ENCODE measurements at regions not wholly inside any gene's neighbourhood (a gene's known extent, or its start where the extent isn't known, plus 50 kb on each side); places are given as distances from the start of the nearest gene placed in this dataset.

DNA sequence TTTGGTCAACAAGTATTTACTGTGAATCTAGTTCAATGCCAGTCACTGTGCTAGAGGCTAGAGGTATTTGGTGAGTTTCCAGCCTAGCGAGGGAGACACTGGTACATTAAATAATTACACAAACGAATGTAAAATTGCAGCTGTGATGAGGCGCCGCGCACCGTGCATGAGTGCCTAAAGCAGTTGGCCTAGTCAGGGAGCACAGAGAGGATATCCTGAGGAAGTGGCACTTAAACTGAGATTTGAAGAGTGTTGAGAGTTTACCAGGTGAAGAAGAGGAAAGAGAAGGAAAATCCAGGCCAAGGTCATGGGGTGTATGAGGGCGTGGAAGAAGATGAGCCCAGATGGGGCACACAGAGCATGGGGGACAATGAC, 157.6 kb upstream of the NDUFV2 start:
- DNase-seq (ENCODE audit: low spot score): no peak

DNA sequence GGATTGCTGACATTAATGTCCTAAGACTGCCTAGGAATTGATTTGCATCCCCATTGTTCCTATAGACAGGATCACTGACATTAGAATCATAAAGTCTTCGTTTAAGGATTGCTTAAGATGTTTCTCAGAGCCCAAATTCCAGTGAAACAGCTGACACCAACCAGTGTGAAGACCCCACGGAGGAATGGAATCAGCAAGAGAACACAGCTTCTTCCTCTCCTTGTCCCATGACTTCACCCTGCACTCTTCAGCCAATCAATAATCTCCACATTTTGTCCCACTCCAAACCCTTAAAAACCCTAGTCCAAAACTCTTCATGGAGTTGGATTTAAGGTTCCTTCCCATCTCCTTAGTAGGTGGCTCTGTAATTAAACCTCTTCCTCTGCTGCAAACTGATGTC, 157.0 kb upstream of the NDUFV2 start:
- DNase-seq (ENCODE audit: low spot score): no peak

DNA sequence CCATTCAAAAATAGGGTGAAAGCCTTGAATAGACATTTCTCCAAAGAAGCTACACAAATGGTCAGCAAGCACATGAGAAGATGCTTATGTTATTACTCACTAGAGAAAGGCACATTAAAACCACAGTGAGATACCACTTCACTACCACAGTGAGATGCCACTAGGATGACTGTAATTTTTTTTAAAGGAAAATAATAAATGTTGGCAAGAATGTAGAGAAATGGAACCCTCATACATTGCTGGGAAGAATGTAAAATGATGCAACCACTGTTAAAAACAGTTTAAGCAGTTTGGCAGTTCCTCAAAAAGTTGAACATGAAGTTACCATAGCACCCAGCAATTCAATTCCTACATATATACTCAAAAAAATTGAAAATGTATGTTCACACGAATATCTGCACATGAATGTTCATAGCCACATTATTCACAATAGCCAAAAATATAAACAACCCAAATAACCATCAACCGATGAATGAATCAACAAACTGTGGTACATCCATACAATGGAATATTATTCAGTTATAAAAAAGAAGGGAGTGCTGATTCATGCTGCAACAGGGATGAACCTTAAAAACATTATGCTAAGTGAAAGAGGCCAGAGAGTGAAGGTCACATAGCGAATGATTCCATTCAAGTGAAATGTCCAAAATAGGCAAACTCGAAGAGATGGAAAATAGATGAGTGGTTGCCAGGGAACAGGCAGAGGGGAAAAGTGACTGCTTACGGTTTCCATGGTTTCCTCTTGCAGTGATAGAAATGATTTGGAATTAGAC, 156.2 kb upstream of the NDUFV2 start:
- DNase-seq (ENCODE audit: low spot score): peak; percentile 44

DNA sequence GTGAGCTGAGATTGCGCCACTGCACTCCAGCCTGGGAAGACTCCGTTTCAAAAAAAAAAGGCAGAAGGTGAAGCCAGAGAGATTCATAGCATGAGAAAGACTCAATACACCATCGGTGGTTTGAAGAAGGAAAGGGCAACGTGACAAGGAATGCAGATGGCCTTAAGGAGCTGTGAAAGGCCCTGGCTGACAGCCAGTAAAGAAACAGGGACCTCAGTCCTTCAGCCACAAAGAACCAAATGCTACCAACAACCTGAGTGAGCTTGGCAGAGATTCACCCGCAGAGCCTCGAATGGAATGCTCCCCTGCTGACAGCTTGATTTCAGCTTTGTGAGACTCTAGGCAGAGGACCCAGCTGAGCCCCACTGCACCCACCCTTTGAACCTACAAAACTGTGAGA, 154.9 kb upstream of the NDUFV2 start:
- DNase-seq (ENCODE audit: low spot score): peak; percentile 36

DNA sequence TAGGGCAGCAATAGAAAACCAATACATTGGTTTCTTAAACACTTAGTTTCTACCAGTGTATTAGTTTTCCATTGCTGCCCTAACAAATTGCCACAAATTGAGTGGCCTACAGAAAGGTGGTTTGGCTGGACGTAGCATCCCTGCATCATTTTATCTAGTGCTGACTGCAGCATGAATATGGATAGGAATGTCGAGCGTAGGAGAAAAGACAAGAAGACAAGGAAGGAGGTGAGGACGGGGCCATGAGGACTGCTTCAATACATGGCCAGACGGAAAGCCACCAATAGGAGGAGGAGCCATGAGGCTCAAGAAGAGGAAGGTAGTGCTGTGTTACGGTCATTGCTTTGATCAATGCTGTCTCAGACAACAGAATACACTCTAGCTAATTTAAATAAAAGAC, 154.5 kb upstream of the NDUFV2 start:
- DNase-seq (ENCODE audit: low spot score): no peak

DNA sequence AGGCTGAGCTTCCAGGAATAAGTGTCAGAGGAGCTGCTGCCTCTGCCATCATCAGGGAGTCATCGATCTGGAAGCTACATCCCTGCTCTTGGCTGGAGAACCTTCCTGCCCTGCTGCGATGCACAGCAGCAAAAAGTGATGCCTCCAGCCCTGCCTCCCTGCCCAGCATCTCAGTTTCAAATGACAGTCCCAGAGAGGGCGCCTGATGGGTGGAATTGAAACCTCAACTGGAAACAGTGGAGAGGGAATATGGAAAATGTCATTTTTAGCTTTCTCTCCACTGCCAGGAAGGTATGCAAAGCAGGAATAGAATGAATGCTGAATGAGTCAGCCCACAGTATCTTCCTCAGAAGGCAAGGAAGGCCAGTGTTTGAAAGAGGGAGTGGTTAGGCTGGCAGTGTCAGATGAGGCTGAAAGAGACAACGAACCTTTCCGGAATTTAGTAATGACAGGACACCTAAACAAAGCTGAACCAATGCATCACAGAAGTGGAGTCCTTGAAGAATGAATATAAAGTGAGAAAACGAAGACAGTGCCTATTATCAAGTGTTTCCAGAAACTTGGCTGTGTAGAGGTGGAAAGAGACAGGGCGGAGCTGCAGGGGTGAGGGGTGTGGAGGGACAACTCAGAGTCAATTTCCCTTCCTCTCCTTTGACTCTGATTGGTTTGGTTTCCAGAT, 153.9 kb upstream of the NDUFV2 start:
- peak; percentile 43 for DNase-seq (ENCODE audit: low spot score)

DNA sequence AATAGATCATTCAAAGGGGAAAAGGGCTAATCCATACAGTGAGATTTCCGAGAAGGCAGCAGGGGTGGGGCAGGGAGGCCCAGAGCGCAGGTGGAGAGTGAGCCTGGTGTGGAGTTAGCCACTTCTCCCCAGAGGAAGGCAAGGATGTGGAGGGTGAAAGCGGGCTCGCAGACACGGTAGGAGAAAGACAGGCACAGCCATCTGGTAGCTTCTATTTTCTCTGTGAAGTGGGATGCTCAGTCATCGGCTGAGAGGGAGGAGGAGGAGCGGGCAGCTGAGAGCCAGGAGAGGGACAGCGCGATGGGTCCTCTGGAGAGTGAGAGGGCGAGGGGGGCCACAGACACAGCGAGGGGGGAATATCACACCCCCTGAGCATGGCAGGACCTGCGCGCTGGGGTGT, 153.3 kb upstream of the NDUFV2 start:
- no peak for DNase-seq (ENCODE audit: low spot score)

DNA sequence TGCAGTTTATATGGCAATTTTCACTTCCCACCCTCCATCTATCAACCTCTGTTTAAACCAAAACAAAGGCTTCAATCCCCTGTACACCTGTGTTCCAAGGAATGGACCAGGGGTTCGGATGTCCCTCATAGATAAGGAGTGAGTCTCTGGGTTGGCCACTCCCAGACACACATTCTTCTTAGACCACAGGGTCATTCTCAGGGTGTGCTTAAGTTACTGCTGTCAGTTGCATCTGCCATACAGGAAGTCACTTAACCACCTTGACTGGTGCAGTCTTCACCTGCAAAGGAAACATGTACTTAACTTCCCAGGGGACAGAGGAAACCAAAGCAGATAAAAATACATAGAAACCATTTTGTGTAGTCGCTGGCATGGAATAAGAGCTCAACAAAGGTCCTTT, 151.0 kb upstream of the NDUFV2 start:
- peak; percentile 20 for DNase-seq (ENCODE audit: low spot score)

DNA sequence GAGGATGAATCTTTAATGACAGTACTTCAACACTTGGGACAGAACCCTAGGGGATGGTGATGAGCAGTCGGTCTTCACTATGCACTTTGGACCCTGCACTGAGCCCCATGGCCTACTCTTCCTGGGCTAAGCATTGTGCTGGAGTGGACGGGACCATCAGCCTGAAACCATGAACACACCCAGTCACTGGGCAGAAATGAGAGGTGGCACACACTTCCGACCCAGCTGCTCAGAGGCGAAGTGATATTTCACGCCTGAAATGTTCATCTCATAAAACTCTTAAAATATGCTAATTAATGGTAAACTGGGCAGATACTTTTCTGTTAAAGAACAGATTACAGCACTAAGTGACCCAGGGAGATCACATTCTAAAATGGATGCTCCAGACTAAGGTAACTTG, 150.3 kb upstream of the NDUFV2 start:
- no peak for DNase-seq (ENCODE audit: low spot score)

DNA sequence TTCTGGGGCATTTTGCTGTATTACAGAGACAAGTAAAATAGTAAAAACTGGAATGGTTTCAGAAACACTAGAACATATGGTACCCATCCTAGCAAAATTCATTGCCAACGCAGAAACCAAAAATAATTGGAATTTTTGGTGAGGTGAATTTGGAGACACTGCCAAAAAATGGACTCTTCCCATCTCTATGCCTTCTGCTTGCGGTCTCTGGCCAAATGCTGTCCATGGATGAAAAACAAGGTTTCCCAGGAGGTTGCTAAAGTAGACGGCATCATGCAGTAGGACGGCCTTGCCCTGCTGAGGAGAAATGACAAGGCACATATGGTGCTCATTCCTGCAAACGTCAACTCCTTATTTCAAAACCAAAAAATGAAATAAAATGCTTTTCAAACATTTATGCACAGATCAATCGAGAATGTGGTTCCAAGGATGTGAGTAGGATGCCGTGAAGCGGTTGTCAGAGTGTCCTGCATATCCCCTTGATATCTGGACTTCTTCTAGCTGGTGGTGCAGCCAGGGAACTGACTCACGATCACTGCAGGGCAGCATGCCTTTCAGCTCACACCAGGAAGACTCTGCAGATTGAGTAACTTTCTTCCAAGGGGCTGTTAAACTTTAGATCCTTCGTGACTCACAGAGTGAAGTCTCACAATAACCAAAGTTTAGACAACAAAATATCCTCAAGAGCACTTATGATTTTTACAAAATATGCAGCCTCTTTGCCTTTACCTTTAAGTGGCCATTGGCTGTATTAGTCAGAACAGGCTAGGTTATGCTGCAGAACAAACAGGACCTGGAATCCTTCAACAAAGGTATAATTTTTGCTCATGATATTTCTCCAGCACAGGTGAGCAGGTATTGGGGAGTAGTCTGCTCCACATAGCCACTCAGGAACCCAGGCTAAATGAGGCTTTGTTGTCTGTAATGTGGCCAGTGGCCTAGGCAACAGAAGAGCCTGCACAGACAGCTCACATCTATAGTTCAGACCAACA, 149.4 kb upstream of the NDUFV2 start:
- DNase-seq (ENCODE audit: low spot score): no peak

DNA sequence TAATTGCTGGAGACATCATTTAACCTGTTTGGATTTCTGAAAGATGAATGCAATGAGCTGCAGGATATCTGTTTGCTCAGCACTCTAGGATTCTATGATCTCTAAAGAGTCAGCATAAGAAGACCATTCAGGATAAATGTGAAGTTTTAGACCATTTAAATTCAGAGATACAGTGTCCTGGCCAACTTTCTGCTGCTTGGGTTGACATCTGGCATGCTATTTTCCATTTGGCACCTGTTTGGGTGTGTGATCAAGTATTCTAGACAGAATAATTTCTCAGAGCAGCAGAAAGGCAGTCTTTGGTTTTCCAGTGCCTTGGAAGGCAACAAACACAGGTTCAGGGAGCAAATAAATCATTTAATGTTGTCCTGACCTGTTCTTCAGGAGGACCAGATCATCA, 144.8 kb upstream of the NDUFV2 start:
- no peak for DNase-seq (ENCODE audit: low spot score)

DNA sequence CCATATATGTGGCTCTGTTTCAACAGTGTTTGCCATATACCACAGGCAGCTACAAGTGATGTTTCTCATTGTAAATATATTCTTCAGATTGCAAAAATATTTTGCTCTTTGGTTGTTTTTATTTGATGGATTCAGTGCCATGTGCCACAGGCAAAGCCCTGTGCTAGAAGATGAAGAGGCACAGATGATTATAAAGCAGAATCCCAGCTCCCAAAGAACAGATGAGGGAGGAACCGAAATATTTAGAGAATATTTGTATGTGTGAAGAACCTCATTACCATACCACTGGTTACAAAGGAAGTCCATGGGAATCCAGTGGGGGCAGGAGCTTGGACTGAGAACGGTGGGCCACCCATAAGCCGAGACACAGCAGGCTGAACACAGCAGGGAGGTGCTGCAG, 143.8 kb upstream of the NDUFV2 start:
- no peak for DNase-seq (ENCODE audit: low spot score)

DNA sequence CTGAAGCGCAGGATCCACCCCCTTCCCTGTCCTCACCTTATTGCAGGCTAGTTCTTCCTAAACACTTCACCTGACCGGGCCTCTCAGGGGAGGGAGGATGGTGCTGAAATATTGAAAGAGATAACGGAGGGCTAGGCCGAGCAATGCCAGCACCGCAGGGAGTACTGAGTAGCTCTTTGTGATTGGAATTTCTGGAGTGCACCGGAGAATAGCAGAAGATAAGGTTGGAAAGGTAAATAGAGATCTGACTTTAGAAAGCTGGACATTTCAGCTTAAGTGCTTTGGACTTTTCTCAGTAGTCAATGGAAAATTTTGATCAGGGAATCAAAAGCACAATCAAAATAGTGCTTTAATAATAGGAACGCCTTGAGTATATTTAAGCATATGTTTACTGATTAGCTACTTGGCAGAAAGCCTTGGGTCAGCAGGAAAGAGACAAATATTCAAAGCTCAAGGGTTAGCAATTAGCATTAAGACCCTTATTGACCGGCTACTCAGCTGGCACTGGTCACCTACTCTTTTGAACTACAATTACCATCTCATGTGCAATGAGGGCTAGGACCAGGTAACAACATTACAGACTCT, 142.9 kb upstream of the NDUFV2 start:
- DNase-seq (ENCODE audit: low spot score): no peak

DNA sequence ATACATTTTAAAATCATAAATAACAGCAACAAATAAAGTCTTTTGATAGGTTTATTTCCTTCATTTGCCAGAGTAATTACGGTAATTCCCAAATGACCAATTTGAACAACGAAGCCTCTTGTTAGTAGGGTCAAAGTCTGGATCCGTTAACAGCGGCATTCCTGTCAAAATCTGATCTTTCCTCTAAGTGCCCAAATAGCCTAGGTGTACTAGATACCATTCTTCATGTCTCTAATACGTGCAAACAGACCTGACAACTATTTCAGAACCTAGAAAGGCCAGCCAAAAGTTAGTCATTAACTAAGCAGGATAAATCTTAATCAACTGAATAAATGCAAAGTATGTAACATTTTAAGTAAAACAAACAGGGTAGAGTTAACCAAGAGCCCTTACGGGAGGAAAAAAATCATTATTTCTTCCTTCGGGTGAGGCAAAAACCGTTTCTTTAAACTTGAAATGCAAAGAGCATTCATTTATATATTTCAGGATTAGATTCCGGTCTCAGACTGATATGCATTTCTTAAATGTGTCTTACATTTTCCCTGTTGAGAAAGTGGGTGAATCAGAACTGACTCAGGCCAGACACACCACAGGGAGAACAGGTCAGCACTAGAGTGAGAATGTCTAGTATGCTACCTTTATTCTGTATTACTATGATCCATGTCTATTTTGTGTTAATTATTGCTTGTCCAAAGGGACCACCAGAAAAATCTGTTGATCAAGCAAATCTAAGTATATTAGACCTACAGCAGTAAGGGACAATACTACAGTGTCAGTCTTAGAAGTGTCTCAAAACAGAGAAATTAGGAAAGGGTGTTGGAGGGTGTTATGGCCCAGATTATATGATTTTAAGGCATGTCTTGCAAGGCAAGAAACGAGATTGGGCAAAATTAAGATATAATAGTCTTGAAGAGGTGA, 141.5 kb upstream of the NDUFV2 start:
- DNase-seq (ENCODE audit: low spot score): no peak

DNA sequence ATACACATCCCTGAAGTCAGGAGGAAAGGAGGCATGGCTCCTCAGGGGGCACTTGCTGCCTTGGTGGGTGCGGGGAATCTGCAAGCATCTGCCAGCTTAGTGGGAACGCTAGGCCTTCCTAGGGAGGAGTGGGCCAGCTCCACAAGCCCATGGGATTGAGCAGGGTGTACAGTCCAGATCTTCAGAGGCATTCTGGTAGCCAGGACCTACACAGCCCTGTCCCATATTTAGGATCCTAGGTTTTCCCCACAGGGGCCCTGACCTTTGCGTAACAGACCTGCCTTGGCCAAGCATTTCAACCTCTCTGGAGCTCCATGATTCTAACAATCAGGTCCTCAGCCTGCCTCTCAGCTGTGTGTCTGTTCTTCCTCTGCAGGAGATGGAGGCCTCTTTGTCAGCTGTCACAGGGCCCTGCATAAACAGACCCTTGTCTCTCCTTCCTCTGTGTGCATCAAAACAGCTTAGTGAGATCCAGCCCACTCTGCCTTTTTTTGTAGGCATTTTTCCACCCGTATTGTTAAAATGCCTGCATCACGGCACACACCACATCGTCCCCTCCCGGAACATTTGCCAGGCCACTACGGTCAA, 140.2 kb upstream of the NDUFV2 start:
- DNase-seq (ENCODE audit: low spot score): no peak

DNA sequence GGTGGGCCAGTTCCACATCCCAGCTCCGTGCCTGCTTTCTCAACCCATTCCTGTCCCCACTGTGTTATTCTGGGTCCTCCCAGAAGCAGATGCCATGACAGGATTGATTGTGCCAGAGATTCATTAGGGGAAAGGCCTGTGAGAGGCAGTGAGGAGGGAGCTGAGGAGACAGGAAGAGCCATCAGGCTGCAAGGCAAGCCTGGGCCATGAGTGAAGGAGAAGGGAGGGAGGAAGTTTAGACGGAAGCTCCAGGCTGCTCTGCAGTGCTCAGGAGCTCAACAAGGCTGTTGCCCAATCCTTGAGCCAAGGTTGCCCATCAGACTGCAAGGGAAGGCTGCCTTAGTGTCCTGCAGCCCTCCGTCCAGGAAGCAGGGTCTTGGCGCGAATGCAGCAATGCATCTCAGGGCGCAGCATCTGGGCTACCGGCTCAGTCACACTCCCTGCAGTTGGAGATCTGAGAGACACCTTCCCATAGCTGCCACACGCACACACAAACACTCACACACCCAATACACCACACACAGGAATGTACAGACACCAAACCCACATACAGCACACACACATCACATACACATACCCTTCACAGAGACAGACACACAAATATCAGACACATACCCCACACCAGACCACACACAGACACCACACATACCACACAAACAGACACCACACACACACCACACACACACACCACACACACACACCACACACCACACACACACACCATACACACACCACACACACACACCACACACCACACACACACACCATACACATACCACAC, 139.5 kb upstream of the NDUFV2 start:
- DNase-seq (ENCODE audit: low spot score): no peak

DNA sequence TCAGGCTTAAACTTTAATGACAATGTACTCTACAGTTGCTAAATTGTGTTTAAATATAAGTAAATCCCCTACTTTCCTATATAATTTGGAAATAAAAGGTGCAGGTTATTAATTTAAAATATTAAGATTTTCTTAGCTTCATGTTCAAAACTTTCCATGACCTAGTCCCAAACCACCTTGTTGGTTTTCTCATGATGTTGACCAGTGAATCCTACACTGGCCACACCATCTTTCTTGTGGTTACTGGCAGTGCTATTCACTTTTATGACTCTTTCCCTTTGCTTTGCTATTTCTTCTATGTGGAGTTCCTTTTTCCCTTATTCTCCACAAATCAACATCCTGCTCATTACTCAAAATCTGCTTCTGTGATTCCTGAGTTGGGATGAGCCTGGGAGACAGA, 138.6 kb upstream of the NDUFV2 start:
- no peak for DNase-seq (ENCODE audit: low spot score)

DNA sequence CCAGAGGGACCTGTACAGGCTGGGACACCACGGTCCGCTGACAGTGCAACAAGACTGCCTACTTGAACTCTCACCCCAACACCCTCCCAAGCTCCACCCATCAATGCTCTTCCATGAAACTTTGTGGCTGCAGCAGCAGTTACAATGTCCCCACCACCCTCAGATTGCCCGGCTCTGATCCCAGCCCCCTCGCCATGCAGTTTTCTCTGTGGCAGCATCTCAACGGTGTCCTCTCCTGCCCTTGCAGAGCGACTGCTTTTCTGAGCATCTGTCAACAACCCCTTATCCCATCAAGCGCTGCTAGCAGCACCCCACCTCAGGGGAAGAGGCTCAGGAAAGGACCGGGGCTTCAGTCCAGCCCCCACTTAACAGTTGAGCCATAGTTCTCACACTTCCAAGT, 137.1 kb upstream of the NDUFV2 start:
- DNase-seq (ENCODE audit: low spot score): no peak

DNA sequence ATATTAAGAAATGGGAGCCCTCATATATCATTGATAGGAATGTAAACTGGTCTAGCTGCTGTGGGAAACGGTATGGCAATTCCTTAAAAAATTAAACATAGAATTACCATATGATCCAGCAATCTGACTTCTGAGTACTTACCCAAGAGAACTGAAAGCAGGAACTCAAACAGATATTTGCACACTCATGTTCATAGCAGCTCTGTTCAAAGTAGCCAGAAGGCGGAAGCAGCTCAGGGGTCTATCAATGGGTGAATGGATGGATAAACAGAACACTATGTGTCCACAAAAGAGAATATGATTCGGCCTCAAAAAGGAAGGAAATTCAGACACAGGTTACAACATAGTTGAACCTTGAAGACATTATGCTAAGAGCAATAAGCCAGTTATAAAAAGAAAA, 135.7 kb upstream of the NDUFV2 start:
- DNase-seq (ENCODE audit: low spot score): no peak

DNA sequence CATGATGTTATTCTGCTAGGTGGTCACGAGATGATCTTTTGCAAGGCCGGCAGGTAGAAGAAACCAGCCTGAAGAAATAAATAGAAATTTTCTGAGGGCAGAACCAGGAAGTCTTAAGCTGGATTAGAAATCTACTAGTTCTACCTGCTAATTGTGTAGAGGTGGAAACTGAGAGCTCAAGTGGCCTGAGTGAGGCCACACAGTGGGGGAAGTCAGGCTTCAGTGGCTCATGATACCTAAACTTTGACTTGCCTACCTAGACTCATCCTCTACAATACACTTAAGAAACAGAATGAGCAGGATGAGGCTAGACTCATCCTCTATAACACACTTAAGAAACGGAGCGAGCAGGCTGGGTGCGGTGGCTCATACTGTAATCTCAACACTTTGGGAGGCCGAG, 134.9 kb upstream of the NDUFV2 start:
- no peak for DNase-seq (ENCODE audit: low spot score)

Data from LoVo (cell line).